ENCODE measurements at regions not wholly inside any gene's neighbourhood (a gene's known extent, or its start where the extent isn't known, plus 50 kb on each side); places are given as distances from the start of the nearest gene placed in this dataset.

DNA sequence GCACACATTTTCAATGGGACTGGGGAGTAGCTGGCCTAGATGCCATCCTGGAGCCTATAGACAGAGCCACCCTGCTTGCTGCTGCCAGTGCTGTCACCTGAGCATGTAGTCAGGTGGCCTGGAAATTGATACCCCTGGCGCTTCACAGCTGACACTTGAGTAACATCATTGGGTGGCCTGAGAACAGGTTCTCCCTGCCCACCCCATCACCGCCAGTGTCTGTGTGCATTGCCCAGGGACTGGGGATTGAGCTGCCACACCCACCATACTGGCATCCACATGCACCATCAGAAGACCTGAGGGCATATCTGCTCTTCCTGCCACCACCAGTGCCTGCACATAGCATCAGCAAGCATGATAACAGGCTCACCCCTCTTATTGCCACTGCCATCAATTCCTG, 1142.9 kb upstream of the PABPC4L start:
- no peak overlapping the region for H3K4me3 ChIP-seq
- ATAC-seq (ENCODE audit: insufficient read depth, low FRiP score) (no peak), DNase-seq (no peak)
- H3K27me3 ChIP-seq (ENCODE audit: control insufficient read depth in 3 of 3, insufficient read depth in 3 of 3, low read length in 2 of 3): no peaks in the 10 kb centered on the region
- no peaks in the 10 kb centered on the region for H3K4me1 ChIP-seq (ENCODE audit: control insufficient read depth in 5 of 5, insufficient read depth in 5 of 5, low read length in 5 of 5)
- TF ChIP-seq, protein P1, sequence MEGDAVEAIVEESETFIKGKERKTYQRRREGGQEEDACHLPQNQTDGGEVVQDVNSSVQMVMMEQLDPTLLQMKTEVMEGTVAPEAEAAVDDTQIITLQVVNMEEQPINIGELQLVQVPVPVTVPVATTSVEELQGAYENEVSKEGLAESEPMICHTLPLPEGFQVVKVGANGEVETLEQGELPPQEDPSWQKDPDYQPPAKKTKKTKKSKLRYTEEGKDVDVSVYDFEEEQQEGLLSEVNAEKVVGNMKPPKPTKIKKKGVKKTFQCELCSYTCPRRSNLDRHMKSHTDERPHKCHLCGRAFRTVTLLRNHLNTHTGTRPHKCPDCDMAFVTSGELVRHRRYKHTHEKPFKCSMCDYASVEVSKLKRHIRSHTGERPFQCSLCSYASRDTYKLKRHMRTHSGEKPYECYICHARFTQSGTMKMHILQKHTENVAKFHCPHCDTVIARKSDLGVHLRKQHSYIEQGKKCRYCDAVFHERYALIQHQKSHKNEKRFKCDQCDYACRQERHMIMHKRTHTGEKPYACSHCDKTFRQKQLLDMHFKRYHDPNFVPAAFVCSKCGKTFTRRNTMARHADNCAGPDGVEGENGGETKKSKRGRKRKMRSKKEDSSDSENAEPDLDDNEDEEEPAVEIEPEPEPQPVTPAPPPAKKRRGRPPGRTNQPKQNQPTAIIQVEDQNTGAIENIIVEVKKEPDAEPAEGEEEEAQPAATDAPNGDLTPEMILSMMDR (IDR thresholded peaks at IDR 0.05; ENCODE audit: control extremely low read depth, extremely low read depth): no peak
- H3K9ac ChIP-seq (ENCODE audit: insufficient read depth in 1 of 2, low read length in 2 of 2): no peak overlapping the region
- 90 to 94% methylated on average over 2 of the region's 2 CpGs for WGBS, 2 donors
- H3K27ac ChIP-seq (ENCODE audit: low read depth in 1 of 2, low read length in 1 of 2): no peak overlapping the region
- H3K9me3 ChIP-seq (ENCODE audit: control insufficient read depth in 4 of 4, insufficient read depth in 3 of 4, low read length in 3 of 4): peaks cover 0 to 6% (median 0%) of the 10 kb centered on the region in 4 donors
- H3K36me3 ChIP-seq (ENCODE audit: control insufficient read depth in 4 of 4, insufficient read depth in 4 of 4, low read length in 4 of 4): no peaks in the 10 kb centered on the region

DNA sequence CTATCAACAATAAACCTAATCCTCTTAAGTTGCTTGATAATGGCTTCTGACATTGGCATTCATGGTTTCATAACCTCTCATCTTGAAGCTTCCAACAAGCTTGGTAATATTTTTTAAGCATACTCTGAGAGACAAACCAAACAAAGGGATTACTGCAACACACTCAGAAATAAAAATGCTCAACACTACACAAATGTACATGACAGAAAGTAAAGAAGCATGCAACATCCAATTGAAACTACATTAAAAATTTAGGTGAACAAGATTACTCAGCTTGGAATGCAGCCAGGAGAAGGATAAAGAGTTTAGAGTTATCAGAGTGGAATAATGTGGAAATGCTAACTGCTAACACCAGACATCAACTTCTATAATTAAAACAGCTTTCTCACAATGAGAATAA, 1136.6 kb upstream of the PABPC4L start:
- Histone ChIP-seq H3K4me3 (no peak overlapping the region), H3K9me3 (ENCODE audit: control insufficient read depth in 4 of 4, insufficient read depth in 3 of 4, low read length in 3 of 4) (no peaks in the 10 kb centered on the region), H3K9ac (ENCODE audit: insufficient read depth in 1 of 2, low read length in 2 of 2) (no peak overlapping the region), H3K27ac (ENCODE audit: low read depth in 1 of 2, low read length in 1 of 2) (no peak overlapping the region), H3K27me3 (ENCODE audit: control insufficient read depth in 3 of 3, insufficient read depth in 3 of 3, low read length in 2 of 3) (no peaks in the 10 kb centered on the region), H3K36me3 (ENCODE audit: control insufficient read depth in 4 of 4, insufficient read depth in 4 of 4, low read length in 4 of 4) (no peaks in the 10 kb centered on the region), H3K4me1 (ENCODE audit: control insufficient read depth in 5 of 5, insufficient read depth in 5 of 5, low read length in 5 of 5) (no peaks in the 10 kb centered on the region)
- no peak for ATAC-seq (ENCODE audit: insufficient read depth, low FRiP score)
- TF ChIP-seq, protein P1 (IDR thresholded peaks at IDR 0.05; ENCODE audit: control extremely low read depth, extremely low read depth): no peak
- no peak for DNase-seq

DNA sequence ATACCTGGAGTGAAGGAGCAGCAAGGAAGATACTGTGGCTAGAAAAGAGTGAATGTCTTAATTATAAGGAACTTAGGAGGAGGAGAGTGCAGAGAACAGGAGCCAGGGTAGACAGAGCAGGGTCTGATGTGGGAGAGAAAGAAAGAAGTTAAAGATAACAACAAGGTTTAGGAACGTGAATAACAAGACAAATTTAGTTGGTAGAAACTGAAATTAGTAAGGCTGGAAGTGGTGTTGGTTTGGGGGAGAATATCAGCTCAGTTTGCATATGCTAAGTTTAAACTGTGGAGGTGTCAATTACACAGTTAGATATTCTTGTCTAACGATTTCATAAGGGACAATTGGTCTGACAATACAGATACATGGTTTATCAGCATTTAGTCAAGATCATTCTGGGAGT, 1123.7 kb upstream of the PABPC4L start:
- no peak overlapping the region for H3K27ac ChIP-seq (ENCODE audit: low read depth in 1 of 2, low read length in 1 of 2)
- no peaks in the 10 kb centered on the region for H3K4me1 ChIP-seq (ENCODE audit: control insufficient read depth in 5 of 5, insufficient read depth in 5 of 5, low read length in 5 of 5)
- H3K9me3 ChIP-seq (ENCODE audit: control insufficient read depth in 4 of 4, insufficient read depth in 3 of 4, low read length in 3 of 4): peaks cover 0 to 5% (median 1%) of the 10 kb centered on the region in 4 donors
- ATAC-seq (ENCODE audit: insufficient read depth, low FRiP score) (no peak), DNase-seq (no peak)
- no peak overlapping the region for H3K9ac ChIP-seq (ENCODE audit: insufficient read depth in 1 of 2, low read length in 2 of 2)
- no peaks in the 10 kb centered on the region for H3K36me3 ChIP-seq (ENCODE audit: control insufficient read depth in 4 of 4, insufficient read depth in 4 of 4, low read length in 4 of 4)
- 49 to 62% methylated on average over 2 of the region's 2 CpGs for WGBS, 2 donors
- no peak overlapping the region for H3K4me3 ChIP-seq
- TF ChIP-seq, protein P1 (IDR thresholded peaks at IDR 0.05; ENCODE audit: control extremely low read depth, extremely low read depth): no peak
- no peaks in the 10 kb centered on the region for H3K27me3 ChIP-seq (ENCODE audit: control insufficient read depth in 3 of 3, insufficient read depth in 3 of 3, low read length in 2 of 3)

DNA sequence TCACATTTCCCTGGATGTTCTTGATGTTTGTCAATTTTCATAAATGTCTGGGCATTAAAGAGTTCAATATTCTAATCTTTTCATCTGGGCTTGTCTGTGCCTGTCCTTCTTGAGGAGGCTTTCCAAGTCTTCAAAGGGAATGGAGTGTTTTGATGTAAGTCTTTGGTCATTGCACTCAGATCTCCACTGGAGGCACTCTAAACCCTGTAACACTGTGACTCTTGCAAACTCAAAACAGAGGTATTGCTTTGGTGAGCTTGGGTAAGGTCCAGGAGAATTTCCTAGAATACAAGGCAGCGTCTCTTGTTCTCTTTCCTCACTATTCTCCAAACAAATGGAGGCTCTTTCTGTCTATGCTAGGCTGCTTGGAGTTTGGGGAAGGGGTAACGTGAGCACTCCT, 1118.1 kb upstream of the PABPC4L start:
- Histone ChIP-seq H3K4me1 (ENCODE audit: control insufficient read depth in 5 of 5, insufficient read depth in 5 of 5, low read length in 5 of 5) (no peaks in the 10 kb centered on the region), H3K36me3 (ENCODE audit: control insufficient read depth in 4 of 4, insufficient read depth in 4 of 4, low read length in 4 of 4) (no peaks in the 10 kb centered on the region), H3K27ac (ENCODE audit: low read depth in 1 of 2, low read length in 1 of 2) (no peak overlapping the region), H3K9me3 (ENCODE audit: control insufficient read depth in 4 of 4, insufficient read depth in 3 of 4, low read length in 3 of 4) (peaks cover 0 to 8% (median 4%) of the 10 kb centered on the region in 4 donors), H3K4me3 (no peak overlapping the region), H3K9ac (ENCODE audit: insufficient read depth in 1 of 2, low read length in 2 of 2) (no peak overlapping the region), H3K27me3 (ENCODE audit: control insufficient read depth in 3 of 3, insufficient read depth in 3 of 3, low read length in 2 of 3) (no peaks in the 10 kb centered on the region)
- no peak for DNase-seq
- WGBS, 2 donors: 80 to 81% methylated on average over 2 of the region's 2 CpGs
- no peak for ATAC-seq (ENCODE audit: insufficient read depth, low FRiP score)
- TF ChIP-seq, protein P1 (IDR thresholded peaks at IDR 0.05; ENCODE audit: control extremely low read depth, extremely low read depth): no peak
